Sigmoid colon (tissue), 6 donors: ENCODE measurements at regions not wholly inside any gene's neighbourhood (a gene's known extent, or its start where the extent isn't known, plus 50 kb on each side); places are given as distances from the start of the nearest gene placed in this dataset.

Source experiments
- DNase-seq: peaks from one replicate; pipeline ENCODE4 v3.0.0-alpha.2; 2019
- H3K27ac ChIP-seq, 4 donors: fragments of 200-600 bp; sonication (generic); one replicate each; pipeline ENCODE4 v1.5.1; 2016 to 2019; ENCODE audit warnings: mild to moderate bottlenecking in 1 of 4
- H3K27me3 ChIP-seq, 3 donors: fragments of 200-600 bp; sonication (generic); one replicate each; pipeline ENCODE4 v1.5.1; 2019; ENCODE audit warnings: mild to moderate bottlenecking in 1 of 3
- H3K36me3 ChIP-seq, 4 donors: fragments of 200-600 bp; sonication (generic); one replicate each; pipeline ENCODE4 v1.5.1; 2016 to 2019
- H3K4me1 ChIP-seq, 4 donors: fragments of 200-600 bp; sonication (generic); one replicate each; pipeline ENCODE4 v1.5.1; 2017 to 2019
- H3K4me3 ChIP-seq, 4 donors: fragments of 200-600 bp; sonication (generic); one replicate each; pipeline ENCODE4 v1.5.1; 2017 to 2019; ENCODE audit warnings: mild to moderate bottlenecking in 2 of 4, moderate library complexity in 1 of 4
- H3K9me3 ChIP-seq, 4 donors: fragments of 200-600 bp in 3 of 4; sonication (generic) in 3 of 4; one replicate each; pipeline versions ENCODE4 v1.5.1 to v1.6.1; 2013 to 2019
- EP300 ChIP-seq, 4 donors: sonication (generic); formaldehyde crosslinking; IDR thresholded peaks; one replicate each; pipeline ENCODE4 v1.6.1; 2017; ENCODE audit warnings: antibody characterized with exemption in 4 of 4
- POLR2A ChIP-seq, 2 donors: fragments of 450-650 bp; IDR thresholded peaks; one replicate each; pipeline ENCODE4 v1.6.1; 2016; ENCODE audit warnings: antibody characterized with exemption in 2 of 2, mild to moderate bottlenecking in 2 of 2, moderate library complexity in 2 of 2
- POLR2AphosphoS5 ChIP-seq, 4 donors: sonication (generic); formaldehyde crosslinking; IDR thresholded peaks; one replicate each; pipeline ENCODE4 v1.6.1; 2017; ENCODE audit warnings: antibody characterized with exemption in 4 of 4
- WGBS, 2 donors: extraction: QIAGEN DNeasy Blood & Tissue Kit; methylation state at CpG; one replicate each; pipeline ENCODE4 v1.1.7; 2013; 5-methylcytosine and 5-hydroxymethylcytosine counted together
- intact Hi-C: fragments of 100-400 bp; cut with DNase I; formaldehyde crosslinking; loops from one replicate; pipeline ENCODE4 v1.15.1; 2023
- TF ChIP-seq, protein P1 (sequence below), 4 experiments: fragments of 450-650 bp in 3 of 4; fragments of 200-600 bp in 1 of 4; IDR thresholded peaks; one replicate each; pipeline ENCODE4 v1.5.1; 2016 to 2019; ENCODE audit warnings: antibody characterized with exemption in 4 of 4, mild to moderate bottlenecking in 3 of 4, moderate library complexity in 2 of 4
- donor health status: healthy with polysubstance abuse.
- donor health status: healthy.

DNA sequence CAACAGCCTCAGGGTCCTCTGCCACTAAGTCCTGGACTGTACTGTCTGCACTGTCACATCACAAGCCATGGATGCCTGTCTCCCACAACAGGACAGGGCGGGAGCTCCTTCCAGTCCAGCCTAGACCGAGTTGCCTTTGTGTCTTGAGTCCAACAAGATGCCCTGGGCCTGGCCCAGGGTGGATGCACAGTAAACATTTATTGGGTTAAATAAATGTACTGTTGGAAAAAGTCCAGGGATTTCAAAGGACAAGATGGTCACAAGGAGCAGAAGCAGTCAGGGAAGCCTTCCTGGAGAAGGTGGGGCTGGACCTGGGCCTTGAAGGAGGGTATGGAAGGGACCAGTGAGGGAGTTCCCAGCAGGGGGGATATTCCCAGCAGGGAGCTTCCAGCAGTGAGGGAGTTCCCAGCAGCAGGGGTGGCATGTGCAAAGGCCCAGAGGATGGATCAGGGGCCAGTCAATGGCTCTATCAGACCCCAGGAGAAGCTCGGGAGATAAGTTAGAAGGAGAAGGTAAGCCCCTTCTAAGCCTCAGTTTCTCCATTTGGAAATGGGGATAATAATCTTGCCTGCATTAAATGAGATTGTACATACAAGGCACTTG is 72.7 kb upstream of the NEURL1B start:
- no peaks in the 10 kb centered on the region for H3K36me3 ChIP-seq
- DNase-seq, result no peak
- TF ChIP-seq POLR2AphosphoS5 (IDR thresholded peaks at IDR 0.05) (no peak), EP300 (IDR thresholded peaks at IDR 0.05) (no peak), POLR2A (IDR thresholded peaks at IDR 0.05) (no peak)
- TF ChIP-seq, protein P1, sequence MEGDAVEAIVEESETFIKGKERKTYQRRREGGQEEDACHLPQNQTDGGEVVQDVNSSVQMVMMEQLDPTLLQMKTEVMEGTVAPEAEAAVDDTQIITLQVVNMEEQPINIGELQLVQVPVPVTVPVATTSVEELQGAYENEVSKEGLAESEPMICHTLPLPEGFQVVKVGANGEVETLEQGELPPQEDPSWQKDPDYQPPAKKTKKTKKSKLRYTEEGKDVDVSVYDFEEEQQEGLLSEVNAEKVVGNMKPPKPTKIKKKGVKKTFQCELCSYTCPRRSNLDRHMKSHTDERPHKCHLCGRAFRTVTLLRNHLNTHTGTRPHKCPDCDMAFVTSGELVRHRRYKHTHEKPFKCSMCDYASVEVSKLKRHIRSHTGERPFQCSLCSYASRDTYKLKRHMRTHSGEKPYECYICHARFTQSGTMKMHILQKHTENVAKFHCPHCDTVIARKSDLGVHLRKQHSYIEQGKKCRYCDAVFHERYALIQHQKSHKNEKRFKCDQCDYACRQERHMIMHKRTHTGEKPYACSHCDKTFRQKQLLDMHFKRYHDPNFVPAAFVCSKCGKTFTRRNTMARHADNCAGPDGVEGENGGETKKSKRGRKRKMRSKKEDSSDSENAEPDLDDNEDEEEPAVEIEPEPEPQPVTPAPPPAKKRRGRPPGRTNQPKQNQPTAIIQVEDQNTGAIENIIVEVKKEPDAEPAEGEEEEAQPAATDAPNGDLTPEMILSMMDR (IDR thresholded peaks at IDR 0.05), result no peak
- H3K27me3 ChIP-seq, result no peaks in the 10 kb centered on the region
- no peaks in the 10 kb centered on the region for H3K9me3 ChIP-seq
- 42 to 76% methylated on average over 3 of the region's 3 CpGs for WGBS, 2 donors
- peaks cover 0 to 45% (median 31%) of the 10 kb centered on the region in 4 donors for H3K4me1 ChIP-seq
- intact Hi-C loops, result loop anchor here (5.0 kb wide), 1 partner anchor 86 kb away; no protein-coding TSS in a partner anchor
- no peak overlapping the region for H3K4me3 ChIP-seq
- peak overlapping the region in 3 of 4 donors; percentile 0 to 90 (median 60) for H3K27ac ChIP-seq

DNA sequence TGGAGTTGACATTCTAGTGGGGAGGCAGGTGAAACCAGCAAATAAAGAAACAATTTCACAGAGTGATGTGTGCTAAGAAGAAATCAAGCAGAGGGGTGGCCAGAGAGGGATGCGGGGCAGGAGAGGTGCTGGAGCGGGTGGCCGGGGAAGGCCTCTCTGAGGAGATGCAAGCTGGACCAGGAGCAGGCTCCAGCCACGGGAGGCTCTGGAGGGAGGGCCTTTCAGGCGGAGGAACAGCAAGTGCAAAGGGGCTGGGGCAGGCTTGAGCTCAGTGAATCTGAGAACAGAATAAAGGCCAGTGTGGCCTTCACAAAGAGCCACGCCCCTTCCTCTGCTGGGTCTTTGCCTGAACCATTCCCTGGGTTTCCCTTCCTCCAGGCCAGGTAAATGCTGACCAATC is 73.2 kb upstream of the NEURL1B start:
- intact Hi-C loops, result loop anchor here (5.0 kb wide), 1 partner anchor 86 kb away; no protein-coding TSS in a partner anchor
- H3K4me1 ChIP-seq, result peaks cover 0 to 50% (median 33%) of the 10 kb centered on the region in 4 donors
- TF ChIP-seq EP300 (IDR thresholded peaks at IDR 0.05) (no peak), POLR2A (IDR thresholded peaks at IDR 0.05) (no peak), POLR2AphosphoS5 (IDR thresholded peaks at IDR 0.05) (no peak)
- TF ChIP-seq, protein P1 (IDR thresholded peaks at IDR 0.05), result no peak
- no peaks in the 10 kb centered on the region for H3K27me3 ChIP-seq
- H3K4me3 ChIP-seq, result no peak overlapping the region
- H3K9me3 ChIP-seq, result no peaks in the 10 kb centered on the region
- 92 to 94% methylated on average over 6 of the region's 6 CpGs for WGBS, 2 donors
- H3K36me3 ChIP-seq, result no peaks in the 10 kb centered on the region
- H3K27ac ChIP-seq, result peak overlapping the region in 2 of 4 donors; percentile 0 to 90
- no peak for DNase-seq

DNA sequence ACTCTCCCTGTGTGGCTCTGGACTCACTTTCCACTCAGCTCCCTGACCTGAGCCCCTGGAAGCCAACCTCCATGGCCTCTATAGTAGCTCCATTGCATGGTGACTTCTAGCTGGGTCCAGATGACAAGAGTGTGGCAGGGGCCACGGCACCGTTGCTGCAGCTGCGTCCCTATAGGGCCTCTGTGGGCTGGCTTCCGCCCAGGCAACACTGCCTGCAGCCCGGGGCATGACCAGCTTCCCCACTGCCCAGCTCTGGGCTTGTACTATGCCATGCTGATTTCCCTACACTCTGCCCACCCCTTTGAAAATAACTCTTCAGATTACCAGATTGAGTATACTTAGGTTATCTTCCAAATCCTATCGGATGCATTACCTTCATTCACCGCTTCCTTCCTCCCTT is 73.8 kb upstream of the NEURL1B start:
- Histone ChIP-seq H3K9me3 (no peaks in the 10 kb centered on the region), H3K27ac (peak overlapping the region in 3 of 4 donors; percentile 38 to 90 (median 69)), H3K4me3 (no peak overlapping the region), H3K36me3 (no peaks in the 10 kb centered on the region), H3K4me1 (peaks cover 0 to 55% (median 37%) of the 10 kb centered on the region in 4 donors), H3K27me3 (no peaks in the 10 kb centered on the region)
- intact Hi-C loops, result loop anchor here (5.0 kb wide), 1 partner anchor 85 kb away; no protein-coding TSS in a partner anchor
- WGBS, 2 donors, result 91 to 94% methylated on average over 7 of the region's 7 CpGs
- TF ChIP-seq POLR2A (IDR thresholded peaks at IDR 0.05), result no peak
- no peak for TF ChIP-seq EP300 (IDR thresholded peaks at IDR 0.05)
- TF ChIP-seq, protein P1 (IDR thresholded peaks at IDR 0.05), result no peak
- TF ChIP-seq POLR2AphosphoS5 (IDR thresholded peaks at IDR 0.05), result no peak
- DNase-seq, result no peak

DNA sequence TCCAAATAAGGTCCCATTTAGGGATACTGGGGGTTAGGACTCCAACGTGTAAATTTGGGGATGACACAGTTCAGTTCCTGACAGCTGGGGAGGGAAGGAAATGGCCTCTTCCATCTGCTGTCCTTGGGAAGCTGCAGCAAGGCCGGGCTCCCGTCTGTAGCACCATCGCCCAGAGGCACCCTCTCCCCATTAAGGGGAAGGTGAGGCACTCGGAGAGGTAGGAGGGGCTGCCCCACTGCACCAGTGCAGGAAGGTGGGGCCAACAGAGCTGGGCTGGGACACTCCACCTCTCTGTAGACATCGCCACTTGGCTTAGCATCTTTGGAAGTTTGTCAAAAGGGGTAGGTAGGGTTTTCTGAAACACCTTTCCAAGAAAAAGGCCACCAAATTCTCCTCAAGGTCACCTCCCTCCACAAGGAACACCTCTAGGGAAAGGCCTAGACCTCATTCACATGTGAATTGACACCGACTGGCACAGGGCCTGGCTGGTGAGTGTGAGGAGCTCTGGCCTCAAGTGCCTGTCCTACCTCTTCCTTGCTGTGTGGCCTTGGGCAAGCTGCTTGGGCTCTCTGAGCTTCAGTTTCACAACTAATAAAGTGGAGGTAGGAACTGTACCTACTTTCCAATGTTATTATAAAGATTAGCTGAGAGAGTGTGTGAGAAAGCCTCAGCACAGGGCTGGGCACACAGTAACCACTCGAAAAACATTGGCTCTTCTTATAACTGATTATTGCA is 75.0 kb upstream of the NEURL1B start:
- H3K36me3 ChIP-seq, result no peaks in the 10 kb centered on the region
- DNase-seq, result no peak

More for the DNA sequence above, 75.0 kb upstream of the NEURL1B start:
- intact Hi-C loops, result loop anchor here (5.0 kb wide), 1 partner anchor 84 kb away; no protein-coding TSS in a partner anchor
- TF ChIP-seq POLR2A (IDR thresholded peaks at IDR 0.05) (no peak), EP300 (IDR thresholded peaks at IDR 0.05) (no peak), POLR2AphosphoS5 (IDR thresholded peaks at IDR 0.05) (no peak)
- TF ChIP-seq, protein P1 (IDR thresholded peaks at IDR 0.05), result no peak
- Histone ChIP-seq H3K4me3 (no peak overlapping the region), H3K9me3 (no peaks in the 10 kb centered on the region), H3K27ac (peak overlapping the region in 3 of 4 donors; percentile 69 to 90 (median 71)), H3K27me3 (no peaks in the 10 kb centered on the region), H3K4me1 (peaks cover 0 to 56% (median 43%) of the 10 kb centered on the region in 4 donors)
- WGBS, 2 donors, result 85 to 87% methylated on average over 8 of the region's 8 CpGs
